DMS53 treated with DMSO at 0.1 percent for 48 hours (cell line): ENCODE measurements at regions not wholly inside any gene's neighbourhood (a gene's known extent, or its start where the extent isn't known, plus 50 kb on each side); places are given as distances from the start of the nearest gene placed in this dataset.
A peak's percentile ranks its signal among the peaks of the same experiment; 100 is the strongest.

Experiments used
- DNase-seq: peaks from one replicate; lab custom pipeline; 2025; ENCODE audit not compliant: unreplicated experiment; lab: John Stamatoyannopoulos, UW

DNA sequence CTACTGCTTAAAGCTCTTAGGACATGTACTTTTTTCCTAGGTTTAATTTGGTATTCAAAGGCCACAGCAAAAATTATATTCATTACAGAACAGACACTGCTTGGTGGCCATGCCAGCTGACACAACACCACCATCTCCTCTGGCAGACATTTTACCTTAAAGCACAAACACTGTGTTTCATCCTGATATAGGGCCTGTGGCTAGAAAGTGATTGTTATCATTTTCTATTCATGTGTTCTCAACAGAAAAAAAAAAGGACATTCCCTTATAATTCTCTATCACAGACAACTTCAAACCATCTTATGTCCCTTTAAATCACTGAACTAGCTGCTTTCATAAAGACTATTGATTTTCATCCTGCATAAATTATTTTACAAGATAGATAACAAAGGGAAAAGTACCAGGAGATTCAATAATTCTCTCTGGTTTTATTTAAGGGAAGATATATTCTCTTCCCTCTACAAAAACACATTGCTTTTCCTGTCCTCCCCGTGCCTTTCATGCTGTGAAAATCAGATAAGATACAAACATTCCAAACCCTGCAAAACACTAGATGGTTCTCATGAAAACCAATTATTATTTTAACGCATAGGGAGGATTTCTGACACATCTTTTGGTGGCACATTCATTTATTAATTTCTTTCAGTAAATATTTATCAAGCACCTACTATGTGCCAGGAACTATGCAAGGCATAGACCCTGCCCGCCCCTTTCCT is 139.3 kb upstream of the TMCC3 start:
- DNase-seq: no peak

DNA sequence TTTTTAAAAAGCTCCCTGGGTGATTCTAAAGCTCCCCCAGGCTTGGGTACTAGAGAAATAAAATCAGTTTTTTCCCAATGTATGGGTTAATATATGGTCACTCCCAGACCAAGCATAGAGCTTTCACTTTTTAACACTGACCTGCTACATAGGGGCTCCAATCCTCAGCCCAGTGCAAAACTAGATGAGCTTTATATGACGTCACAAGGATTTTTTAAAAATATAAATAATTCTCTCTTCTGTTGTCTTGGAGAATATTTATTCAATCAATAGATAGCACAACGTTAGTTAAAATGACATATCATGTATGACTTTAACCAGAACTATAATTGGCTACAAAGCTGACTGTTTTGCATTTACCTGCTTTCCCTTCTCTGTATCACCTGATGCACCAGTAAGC is 137.9 kb upstream of the TMCC3 start:
- DNase-seq: no peak

DNA sequence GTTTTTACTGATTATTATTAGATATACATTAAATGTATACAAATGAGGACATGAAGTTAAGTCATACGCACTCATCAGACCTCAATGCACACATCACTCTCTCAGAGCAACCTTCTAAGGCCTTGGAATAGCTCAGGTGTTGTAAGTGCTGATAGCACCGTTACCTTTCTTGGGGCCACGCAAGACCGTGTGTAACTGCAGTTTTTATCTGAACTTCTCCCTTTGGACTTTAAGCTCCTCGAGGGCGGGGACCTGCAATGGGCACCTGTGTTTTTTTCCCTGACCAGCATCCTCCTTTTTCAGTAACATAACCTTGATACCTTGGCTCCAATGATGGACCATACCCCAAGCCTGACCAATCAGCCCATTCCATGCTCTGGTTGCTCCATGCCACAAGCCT is 136.5 kb upstream of the TMCC3 start:
- DNase-seq: no peak

DNA sequence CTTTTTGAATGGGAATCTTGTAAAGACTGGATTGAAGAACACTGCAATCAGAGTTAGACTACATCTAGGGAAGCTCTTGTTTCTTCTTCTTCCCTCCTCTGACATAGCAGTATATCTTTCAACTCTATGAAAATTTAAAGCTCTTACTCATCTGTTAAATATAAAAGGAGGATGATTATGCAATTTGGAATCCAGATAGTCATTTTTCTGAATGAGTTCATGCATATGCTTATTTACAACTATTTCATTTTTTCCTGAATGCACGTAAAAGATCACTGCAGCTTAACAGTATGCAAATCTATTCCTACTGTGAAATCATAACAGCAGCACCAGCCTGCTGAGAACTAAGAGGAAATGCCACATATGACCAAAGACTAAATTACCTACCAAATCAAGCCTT is 133.5 kb upstream of the TMCC3 start:
- DNase-seq: no peak

DNA sequence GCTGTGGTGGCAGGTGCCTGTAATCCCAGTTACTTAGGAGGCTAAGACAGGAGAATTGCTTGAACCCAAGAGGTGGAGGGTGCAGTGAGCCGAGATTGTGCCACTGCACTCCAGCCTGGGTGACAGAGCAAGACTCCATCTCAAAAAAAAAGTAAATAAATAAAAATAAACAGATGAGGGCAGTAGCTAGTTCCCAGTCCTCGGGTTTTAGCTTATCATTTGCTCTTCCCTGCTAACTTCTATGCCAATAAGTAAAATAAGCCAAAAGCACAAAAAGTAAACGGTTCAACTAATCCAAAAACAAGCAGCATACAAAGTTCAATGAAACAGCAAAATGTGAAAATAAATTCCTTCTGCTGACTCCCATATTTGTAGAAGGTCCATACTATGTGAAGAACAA is 133.0 kb upstream of the TMCC3 start:
- DNase-seq: no peak

DNA sequence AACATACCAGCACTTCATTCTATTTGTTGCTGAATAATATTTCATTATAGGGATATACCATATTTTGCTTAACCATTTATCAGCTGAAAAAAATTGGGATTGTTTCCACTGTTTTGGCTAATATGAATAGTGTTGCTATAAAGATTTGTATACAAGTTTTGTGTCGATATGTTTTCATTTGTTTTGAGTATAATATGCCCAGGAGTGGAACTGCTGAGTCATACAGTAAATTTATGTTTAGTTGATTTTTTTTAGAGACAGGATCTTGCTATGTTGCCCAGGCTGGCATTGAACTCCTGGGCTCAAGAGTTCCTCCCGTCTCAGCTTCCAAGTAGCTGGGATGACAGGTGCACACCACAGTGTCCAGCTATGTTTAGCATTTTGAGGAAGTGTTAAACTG is 131.5 kb upstream of the TMCC3 start:
- DNase-seq: no peak

DNA sequence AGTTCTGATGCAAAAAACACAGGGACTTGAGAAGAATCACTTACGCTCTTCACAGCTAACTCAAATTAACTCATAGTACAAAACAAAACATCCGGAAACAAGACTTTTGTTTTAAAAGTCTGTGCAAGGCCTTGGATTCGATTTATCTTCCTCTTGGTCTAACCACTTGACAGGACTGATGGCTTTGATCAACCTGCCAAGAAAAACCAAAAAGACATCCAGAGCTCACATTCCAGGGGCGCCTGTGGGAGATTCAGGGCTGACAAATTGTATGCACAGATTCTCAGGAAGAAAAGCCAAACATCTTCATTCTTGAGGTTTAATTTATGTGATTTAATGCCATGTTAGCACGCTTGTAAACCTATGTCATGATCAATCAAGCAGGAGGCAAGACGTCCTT is 129.1 kb upstream of the TMCC3 start:
- DNase-seq: no peak

DNA sequence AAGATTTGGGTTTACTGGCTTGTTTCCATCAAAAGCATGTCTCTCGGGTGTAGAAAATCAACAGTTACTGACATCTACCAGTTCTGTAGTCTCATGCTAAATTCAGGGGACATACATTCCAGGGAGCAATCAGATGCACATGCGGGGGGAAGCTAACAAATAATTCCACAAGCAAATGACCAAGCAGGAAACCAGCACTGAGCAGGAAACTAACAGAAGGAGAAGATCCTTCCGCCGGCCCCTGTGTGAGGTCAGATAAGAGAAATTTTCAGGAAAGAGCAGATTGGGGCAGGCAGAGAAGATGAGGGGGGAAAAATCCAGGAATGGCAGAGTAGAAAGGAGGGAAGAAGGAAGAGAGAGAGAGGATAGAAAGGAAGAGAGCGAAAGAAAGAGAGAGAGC is 127.6 kb upstream of the TMCC3 start:
- DNase-seq: no peak

DNA sequence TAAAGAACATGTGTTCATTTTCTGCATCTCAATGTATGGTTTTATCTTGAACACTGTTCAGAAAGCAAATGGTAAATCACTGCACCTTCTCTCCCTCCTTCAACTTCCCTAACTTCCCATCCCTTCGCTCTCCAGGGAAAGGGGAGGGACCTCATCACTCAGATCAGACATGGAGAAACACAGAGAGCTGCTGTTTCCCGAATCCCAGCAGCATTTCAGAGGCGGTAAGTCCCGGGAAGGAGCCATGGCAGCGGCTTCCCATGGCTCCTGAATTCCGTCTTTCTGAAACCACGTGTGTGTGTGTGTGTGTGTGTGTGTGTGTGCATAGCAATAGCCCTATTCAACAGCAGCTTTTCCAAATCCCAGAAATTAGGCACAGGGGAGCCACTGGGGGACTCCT is 125.4 kb upstream of the TMCC3 start:
- no peak for DNase-seq

DNA sequence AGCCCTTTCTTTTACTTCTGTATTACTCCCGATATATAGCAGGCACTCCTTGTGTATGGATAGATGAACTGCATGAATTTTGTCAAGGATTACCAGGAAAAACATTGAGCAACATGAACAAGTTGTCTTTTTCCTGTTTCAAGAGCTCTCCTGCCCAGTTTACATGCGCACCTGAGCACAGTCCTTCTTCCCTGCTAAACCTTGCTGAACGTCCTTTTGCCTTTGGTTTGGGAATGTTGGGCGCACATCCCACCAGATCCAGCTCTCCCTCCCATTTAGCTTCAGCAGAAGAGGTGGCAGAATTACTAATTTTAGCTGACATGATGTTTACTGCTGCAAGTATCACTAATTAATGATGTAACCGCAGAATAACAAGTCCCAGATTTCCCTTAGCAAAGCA is 121.4 kb upstream of the TMCC3 start:
- no peak for DNase-seq

DNA sequence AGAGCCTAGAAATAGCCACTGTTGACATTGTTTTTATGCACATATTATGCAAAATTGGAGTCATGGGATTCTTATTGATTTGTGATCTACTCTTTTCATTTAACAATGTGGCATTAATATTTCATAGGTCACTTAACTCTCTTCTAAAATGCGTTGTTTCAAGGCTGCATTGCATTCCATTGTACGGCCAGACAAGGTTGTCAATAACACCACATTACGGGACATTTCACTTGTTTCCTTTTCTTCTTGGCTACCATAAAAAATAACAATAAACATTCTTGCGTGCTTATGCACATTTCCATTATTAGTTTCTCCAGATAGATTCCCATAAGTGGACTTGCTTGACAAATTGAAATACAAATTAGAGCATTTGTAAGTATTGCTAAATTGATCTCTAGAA is 120.8 kb upstream of the TMCC3 start:
- DNase-seq: no peak

DNA sequence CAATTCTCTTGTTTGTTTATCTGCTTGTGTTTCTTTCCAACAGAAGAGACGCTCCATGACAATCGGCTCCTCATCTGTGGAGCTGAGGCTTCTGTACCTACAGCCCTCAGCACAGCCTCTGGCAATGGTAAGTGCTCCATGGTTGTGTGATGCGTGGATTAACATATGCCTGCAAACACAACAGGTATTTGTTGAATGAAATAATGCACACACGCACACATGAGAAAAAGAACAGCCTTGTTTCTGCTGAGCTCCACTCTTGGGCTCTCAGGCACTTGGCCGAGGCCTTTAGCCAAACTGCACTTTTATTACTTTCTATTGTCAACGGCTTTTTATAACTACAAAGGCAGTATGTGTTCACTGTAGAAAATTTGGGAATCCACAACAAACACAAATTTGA is 120.4 kb upstream of the TMCC3 start:
- DNase-seq: no peak

DNA sequence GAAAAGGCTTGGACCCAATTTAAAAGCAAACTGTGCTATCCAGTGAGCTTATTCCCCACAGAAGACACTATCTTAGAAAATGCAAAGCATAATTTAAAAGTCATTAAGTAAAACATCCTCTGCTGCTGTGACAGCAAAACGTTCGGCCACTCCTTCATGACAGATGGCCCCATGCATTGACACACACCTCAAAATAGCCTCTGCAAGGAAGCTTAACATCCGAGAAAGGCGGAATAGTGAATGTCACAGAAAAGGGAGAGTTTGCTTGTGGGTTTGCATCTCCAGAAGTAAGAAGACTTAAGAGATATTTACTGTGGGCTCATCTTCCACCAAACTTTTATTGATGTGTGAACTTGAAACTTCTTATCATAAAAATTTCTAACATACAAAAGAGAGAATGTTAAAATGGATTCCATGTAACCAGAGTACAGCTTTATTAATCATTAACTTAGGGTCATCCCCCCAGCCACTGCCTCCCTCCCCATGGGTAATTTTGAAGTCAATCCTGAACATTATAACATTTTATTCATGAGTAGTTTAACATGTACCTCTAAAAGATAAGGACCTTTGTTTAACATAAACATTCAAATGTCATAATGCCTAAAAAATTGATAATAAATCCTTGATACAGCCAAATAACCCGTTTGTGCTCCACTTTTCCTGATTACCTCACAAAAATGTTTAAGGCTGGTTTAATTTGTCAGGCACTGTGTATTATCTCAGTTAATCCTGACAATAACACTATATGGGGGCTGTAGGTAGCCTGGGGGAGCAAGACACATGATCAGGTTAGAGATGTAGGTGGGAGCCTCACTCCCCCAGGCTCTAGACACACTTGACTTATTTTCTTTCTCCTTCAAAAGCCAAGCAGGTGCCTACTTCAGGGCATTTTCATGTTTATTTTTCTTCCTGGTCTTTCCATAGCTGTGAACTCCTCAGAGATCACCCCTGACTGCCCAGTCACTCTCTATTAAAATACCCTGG is 119.7 kb upstream of the TMCC3 start:
- DNase-seq: peak; percentile 43

DNA sequence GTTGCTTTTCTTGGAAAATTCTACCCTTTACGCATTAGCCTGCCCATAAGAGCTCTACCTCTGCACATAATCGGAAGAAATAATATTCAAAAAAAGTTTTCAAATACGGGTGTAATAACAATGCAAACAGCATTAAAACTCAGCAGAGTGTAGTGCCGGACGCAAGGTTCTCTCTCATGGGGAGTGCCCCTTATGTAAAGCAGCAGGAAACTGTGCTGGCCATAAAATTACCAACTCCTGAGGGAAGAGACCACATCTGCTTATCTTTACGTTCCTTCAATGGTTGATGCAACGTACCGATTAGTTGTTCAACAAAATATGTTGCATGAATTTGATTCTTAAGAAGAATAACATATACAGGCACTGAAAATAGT is 118.7 kb upstream of the TMCC3 start:
- DNase-seq: no peak

DNA sequence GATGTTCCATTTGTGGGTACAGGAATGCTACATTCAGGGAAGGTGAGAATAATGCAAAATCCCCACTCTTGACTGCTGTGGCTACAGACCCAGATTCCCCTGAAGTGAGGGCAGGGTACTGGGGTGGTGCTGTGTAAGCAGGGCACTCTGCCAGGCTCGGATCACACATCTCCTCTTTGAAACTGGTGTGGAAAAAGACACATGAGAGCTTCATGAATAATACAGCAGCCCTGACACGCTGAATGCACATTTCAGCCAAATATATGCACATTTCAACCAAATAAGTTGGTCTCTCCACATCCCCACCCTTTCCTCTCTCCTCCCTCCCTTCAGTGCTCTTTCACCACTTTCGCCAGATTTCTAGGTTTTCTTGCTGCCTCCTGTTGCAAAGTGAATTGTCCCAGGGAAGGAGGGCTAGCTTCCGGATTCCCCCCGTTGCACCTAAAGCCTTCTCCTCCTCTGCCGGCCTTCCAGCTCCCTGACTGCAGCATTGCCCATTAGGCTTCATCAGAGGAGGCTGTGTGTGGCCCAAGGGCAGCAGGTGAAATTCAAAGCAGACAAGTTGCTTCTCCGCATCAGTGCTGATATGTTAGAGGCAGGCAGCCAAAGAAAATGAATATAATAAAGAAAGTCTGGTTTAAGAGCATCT is 118.2 kb upstream of the TMCC3 start:
- no peak for DNase-seq

DNA sequence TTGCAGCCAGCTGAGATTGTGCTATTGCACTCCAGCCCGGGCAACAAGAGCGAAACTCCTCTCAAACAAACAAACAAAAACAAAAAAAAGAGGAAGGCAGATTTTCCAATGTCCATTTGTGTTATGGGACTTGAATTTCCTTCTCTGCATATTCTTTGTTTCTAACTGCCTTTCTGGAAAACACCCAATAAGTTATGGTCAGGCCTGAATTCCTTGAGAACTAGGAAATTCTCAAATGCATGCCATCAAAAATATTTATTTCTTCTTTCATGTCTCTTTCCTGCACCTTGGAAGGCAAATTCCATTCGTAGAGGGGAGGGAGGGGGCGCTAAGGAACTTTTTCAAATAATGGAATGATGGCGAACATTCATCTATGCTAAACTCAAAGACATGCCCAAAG is 117.6 kb upstream of the TMCC3 start:
- DNase-seq: no peak

DNA sequence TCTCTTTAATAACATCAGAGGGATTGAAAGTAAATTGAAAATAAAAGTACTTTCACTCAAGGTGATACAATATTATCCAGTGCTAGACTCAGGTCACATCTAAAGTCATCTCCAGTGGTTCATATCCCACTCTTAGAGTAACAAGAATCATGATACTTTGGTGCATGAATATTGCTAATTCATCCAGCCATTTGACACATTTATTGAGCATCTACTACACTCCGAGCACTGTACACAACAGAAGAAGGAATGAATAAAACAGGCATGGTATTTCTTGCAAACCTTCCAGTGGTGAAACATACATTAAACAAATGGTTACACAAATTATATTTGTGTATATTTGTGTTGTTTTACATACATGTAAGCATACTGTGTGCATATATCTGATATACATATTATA is 116.0 kb upstream of the TMCC3 start:
- DNase-seq: no peak

DNA sequence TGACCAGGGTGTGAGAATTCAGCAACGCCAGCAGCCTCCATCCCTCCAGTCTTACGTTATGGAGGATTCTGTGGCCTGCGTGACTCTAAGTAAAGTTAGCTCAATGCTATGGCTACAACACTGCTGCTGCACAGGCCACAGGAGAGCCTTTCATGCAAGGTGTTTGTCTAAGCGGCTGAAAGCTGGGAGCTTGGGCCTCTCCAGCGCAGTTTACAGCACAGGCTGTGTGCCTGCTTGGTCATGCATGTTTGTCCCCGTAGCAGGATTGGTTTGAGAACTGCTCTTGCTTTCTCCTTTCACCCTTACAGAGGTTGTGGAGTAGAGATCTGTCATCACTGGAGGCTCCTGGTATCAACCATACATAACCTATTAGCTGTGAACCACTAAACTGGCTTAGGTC is 113.1 kb upstream of the TMCC3 start:
- DNase-seq: no peak

DNA sequence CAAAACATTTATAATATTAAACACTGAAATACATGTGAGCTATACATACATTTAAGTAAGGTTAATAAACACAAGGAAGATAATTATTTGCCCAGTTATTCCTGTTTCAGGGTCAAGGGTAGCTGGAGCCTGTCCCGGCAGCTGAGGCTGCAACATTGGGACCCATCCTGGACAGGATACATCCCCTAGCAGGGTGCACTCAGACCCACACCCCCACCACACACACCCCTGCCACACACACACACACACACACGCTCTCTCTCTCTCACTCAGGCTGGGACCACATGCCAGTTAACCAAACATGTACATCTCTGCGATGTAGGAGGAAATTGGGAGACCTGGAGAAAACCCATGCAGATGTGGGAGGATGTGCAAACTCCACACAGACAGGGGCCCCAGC is 112.6 kb upstream of the TMCC3 start:
- no peak for DNase-seq

DNA sequence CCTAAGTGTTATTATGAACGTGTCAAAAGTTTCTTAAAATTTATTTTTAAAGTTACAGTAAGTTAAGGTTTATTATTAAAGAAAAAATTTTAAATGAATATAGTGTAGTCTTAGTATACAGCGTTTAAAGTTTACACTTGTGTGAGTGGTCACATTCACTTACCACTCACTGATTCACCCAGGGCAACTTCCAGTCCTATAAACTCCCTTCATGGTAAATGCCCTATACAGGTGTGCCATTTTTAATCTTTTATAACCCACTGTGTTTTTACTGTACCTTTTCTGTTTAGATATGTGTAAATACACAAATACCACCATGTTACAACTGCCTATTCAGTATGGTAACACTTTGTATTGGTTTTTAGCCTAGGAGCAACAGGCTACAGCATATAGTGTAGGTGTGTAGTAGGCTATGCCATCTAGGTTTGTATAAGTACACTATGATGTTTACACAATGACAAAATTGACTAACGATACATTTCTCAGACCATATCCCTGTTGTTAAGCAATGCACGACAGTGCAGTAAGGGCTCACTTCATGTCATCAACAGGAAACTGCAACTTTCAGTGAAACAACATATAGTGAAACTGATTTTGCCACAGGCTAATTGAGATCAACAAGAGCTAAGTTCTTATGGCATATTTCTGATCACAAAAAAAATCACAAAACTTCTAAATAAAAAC is 112.0 kb upstream of the TMCC3 start:
- DNase-seq: peak; percentile 77

DNA sequence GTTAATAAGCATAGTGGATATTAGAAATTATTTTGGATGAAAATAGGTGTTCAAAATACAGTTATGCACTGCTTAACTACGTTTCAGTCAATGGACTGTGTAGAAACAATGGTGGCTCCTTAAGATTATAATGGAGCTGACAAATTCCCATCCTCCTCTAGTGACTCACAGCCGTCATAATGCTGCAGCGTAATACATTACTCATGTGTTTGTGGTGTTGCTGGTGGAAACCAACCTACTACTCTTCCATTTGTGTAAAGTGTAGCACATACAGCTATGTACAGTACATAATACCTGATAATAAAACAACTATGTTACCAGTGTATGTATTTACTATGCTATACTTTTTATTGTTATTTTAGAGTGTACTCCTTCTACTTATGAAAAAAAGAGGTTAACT is 111.2 kb upstream of the TMCC3 start:
- no peak for DNase-seq
